OCI-LY7 (cell line): ENCODE measurements at regions not wholly inside any gene's neighbourhood (a gene's known extent, or its start where the extent isn't known, plus 50 kb on each side); places are given as distances from the start of the nearest gene placed in this dataset.

Experiments used
- BruUV-seq: library from RNA; stranded (reverse); fragments of 400-500 nt; replicated peaks from 2 replicates; lab custom pipeline; 2021; lab: Mats Ljungman, UMichigan
- CTCF ChIA-PET: fragments of 300-600 bp; sonication (Branson Sonifier 250); formaldehyde crosslinking; loops from one replicate; lab custom pipeline; 2022; ENCODE audit warnings: antibody characterized with exemption; ENCODE audit not compliant: unreplicated experiment; lab: Charles Lee
- POLR2A ChIA-PET: fragments of 300-600 bp; sonication (Branson Sonifier 250); formaldehyde crosslinking; loops from one replicate; lab custom pipeline; 2022; ENCODE audit warnings: antibody characterized with exemption; lab: Charles Lee
- DNase-seq: peaks from one replicate; pipeline ENCODE4 v3.0.0-alpha.2; 2015; ENCODE audit warnings: low spot score
- H2AFZ ChIP-seq: fragments of 200-600 bp; sonication (generic), shearing (Covaris generic); 2 replicates; pipeline ENCODE4 v1.6.1; 2014; ENCODE audit warnings: mild to moderate bottlenecking, antibody characterized with exemption, low read length, moderate library complexity
- H3K27ac ChIP-seq: fragments of 200-600 bp; sonication (generic); 2 replicates; pipeline ENCODE4 v1.5.1; 2014; ENCODE audit warnings: mixed run types, low read depth, mild to moderate bottlenecking, moderate library complexity, low read length, inconsistent platforms; ENCODE audit not compliant: poor library complexity, severe bottlenecking
- H3K36me3 ChIP-seq: fragments of 200-600 bp; sonication (generic); 2 replicates; pipeline ENCODE4 v1.6.1; 2014; ENCODE audit warnings: mild to moderate bottlenecking, antibody characterized with exemption, low read length, moderate library complexity, mixed read lengths; ENCODE audit not compliant: insufficient read depth
- H3K4me1 ChIP-seq: fragments of 200-600 bp; sonication (generic); 2 replicates; pipeline ENCODE4 v1.5.1; 2014; ENCODE audit warnings: mild to moderate bottlenecking, low read length; ENCODE audit not compliant: insufficient read depth, poor library complexity, severe bottlenecking
- H3K4me2 ChIP-seq: fragments of 200-600 bp; sonication (generic); 2 replicates; pipeline ENCODE4 v1.6.1; 2014; ENCODE audit warnings: mild to moderate bottlenecking, low read length
- H3K4me3 ChIP-seq: fragments of 200-600 bp; sonication (generic); 2 replicates; pipeline ENCODE4 v1.5.1; 2014; ENCODE audit warnings: mild to moderate bottlenecking, low read depth, low read length; ENCODE audit not compliant: poor library complexity, severe bottlenecking
- H3K79me2 ChIP-seq: fragments of 200-600 bp; sonication (generic); 2 replicates; pipeline ENCODE4 v1.6.1; 2016; ENCODE audit warnings: low read depth, mild to moderate bottlenecking, low read length, moderate library complexity, mixed read lengths; ENCODE audit not compliant: insufficient read depth
- H3K9me2 ChIP-seq: fragments of 200-600 bp; sonication (generic); 2 replicates; pipeline ENCODE4 v1.6.1; 2016; ENCODE audit warnings: mild to moderate bottlenecking, low read length, mixed read lengths; ENCODE audit not compliant: insufficient read depth
- H3K9me3 ChIP-seq: fragments of 200-600 bp; sonication (generic); 2 replicates; pipeline ENCODE4 v1.6.1; 2014; ENCODE audit warnings: mild to moderate bottlenecking, mixed run types, low read length, mixed read lengths
- H4K20me1 ChIP-seq: fragments of 200-600 bp; sonication (generic); 2 replicates; pipeline ENCODE4 v1.6.1; 2014; ENCODE audit warnings: mild to moderate bottlenecking, antibody characterized with exemption, low read length, moderate library complexity, mixed read lengths; ENCODE audit not compliant: insufficient read depth
- CTCF ChIP-seq: fragments of 200-600 bp; sonication (generic); conservative IDR thresholded peaks from 2 replicates; pipeline ENCODE4 v1.5.1; 2014; ENCODE audit warnings: mild to moderate bottlenecking, antibody characterized with exemption, low read length, moderate library complexity, mixed read lengths
- EZH2phosphoT487 ChIP-seq: fragments of 200-600 bp; sonication (generic); IDR thresholded peaks from 2 replicates; pipeline ENCODE4 v1.6.1; 2018; ENCODE audit warnings: low read depth, borderline replicate concordance, mild to moderate bottlenecking, mixed run types, antibody characterized with exemption, low read length, moderate library complexity, mixed read lengths
- intact Hi-C: fragments of 100-400 bp; cut with micrococcal nuclease; formaldehyde crosslinking; loops from one replicate; pipeline ENCODE4 v1.10.0; 2022; ENCODE audit not compliant: unreplicated experiment

GRCh38 chr4:12636191-12636590, 847.9 kb downstream of the RAB28 start:
- ChIA-PET CTCF (no interaction called here), POLR2A (interaction anchor here (0.6 to 0.7 kb wide), 2 partner anchors 13 to 106 kb away, joined by 3 read pairs; no protein-coding TSS in a partner anchor)
- Histone ChIP-seq H2AFZ (no peak overlapping the region), H3K9me2 (no peaks in the 10 kb centered on the region), H3K27ac (no peak overlapping the region), H3K4me2 (no peak overlapping the region), H3K4me3 (no peak overlapping the region), H3K79me2 (no peaks in the 10 kb centered on the region), H3K4me1 (no peaks in the 10 kb centered on the region), H4K20me1 (no peaks in the 10 kb centered on the region), H3K9me3 (no peaks in the 10 kb centered on the region), H3K36me3 (no peaks in the 10 kb centered on the region)
- BruUV-seq = no TSS peak
- TF ChIP-seq EZH2phosphoT487 (no peak), CTCF (no peak)
- no peak for DNase-seq
- intact Hi-C loops = no loop called here

GRCh38 chr4:12635629-12636028, 848.5 kb downstream of the RAB28 start:
- H3K79me2 ChIP-seq = no peaks in the 10 kb centered on the region
- H3K9me2 ChIP-seq = no peaks in the 10 kb centered on the region
- no TSS peak for BruUV-seq
- no peaks in the 10 kb centered on the region for H3K36me3 ChIP-seq
- no peaks in the 10 kb centered on the region for H3K9me3 ChIP-seq
- no peaks in the 10 kb centered on the region for H3K4me1 ChIP-seq
- H3K4me3 ChIP-seq = no peak overlapping the region
- H3K4me2 ChIP-seq = no peak overlapping the region
- ChIA-PET CTCF (no interaction called here), POLR2A (interaction anchor here (0.6 to 0.8 kb wide), 2 partner anchors 32 to 106 kb away, joined by 3 read pairs; no protein-coding TSS in a partner anchor)
- no peak overlapping the region for H3K27ac ChIP-seq
- no peaks in the 10 kb centered on the region for H4K20me1 ChIP-seq
- DNase-seq = peak; percentile 2
- H2AFZ ChIP-seq = no peak overlapping the region
- TF ChIP-seq CTCF = no peak
- no peak for TF ChIP-seq EZH2phosphoT487
- intact Hi-C loops = no loop called here

GRCh38 chr4:12633053-12633651, 851.0 kb downstream of the RAB28 start:
- H3K27ac ChIP-seq = no peak overlapping the region
- no peaks in the 10 kb centered on the region for H3K36me3 ChIP-seq
- no peak overlapping the region for H3K4me2 ChIP-seq
- no peaks in the 10 kb centered on the region for H3K79me2 ChIP-seq
- DNase-seq = peak; percentile 67
- intact Hi-C loops = loop anchor here (5.0 kb wide), 1 partner anchor 866 kb away; no protein-coding TSS in a partner anchor
- ChIA-PET CTCF (no interaction called here), POLR2A (no interaction called here)
- H3K4me1 ChIP-seq = no peaks in the 10 kb centered on the region
- TF ChIP-seq EZH2phosphoT487 = no peak
- peak; percentile 89 for TF ChIP-seq CTCF
- no peaks in the 10 kb centered on the region for H3K9me2 ChIP-seq
- no peak overlapping the region for H2AFZ ChIP-seq
- no peak overlapping the region for H3K4me3 ChIP-seq
- no peaks in the 10 kb centered on the region for H4K20me1 ChIP-seq
- H3K9me3 ChIP-seq = no peaks in the 10 kb centered on the region
- BruUV-seq = no TSS peak
